ENCODE measurements at regions not wholly inside any gene's neighbourhood (a gene's known extent, or its start where the extent isn't known, plus 50 kb on each side); places are given as distances from the start of the nearest gene placed in this dataset.

- Histone ChIP-seq H3K4me3 (ENCODE audit: low read depth, low read length) (no peak overlapping the region), H3K27me3 (replicated peaks) (no peaks in the 10 kb centered on the region), H3K36me3 (replicated peaks) (no peaks in the 10 kb centered on the region), H3K27ac (no peak overlapping the region)
- no peak for DNase-seq
- TF ChIP-seq CTCF (IDR thresholded peaks at IDR 0.05; ENCODE audit: low read depth, low read length, missing control alignments) = no peak
- in situ Hi-C loops (cut with HindIII; ENCODE audit: low pct_ligation_motif_present, low sequenced_read_pairs) = no loop called here
These were observed 289.3 kb upstream of the PODXL start for GRCh38 chr7:131845573-131846314.

- no peak for TF ChIP-seq CTCF (IDR thresholded peaks at IDR 0.05; ENCODE audit: low read depth, low read length, missing control alignments)
- DNase-seq = no peak
- in situ Hi-C loops (cut with HindIII; ENCODE audit: low pct_ligation_motif_present, low sequenced_read_pairs) = no loop called here
- Histone ChIP-seq H3K4me3 (ENCODE audit: low read depth, low read length) (no peak overlapping the region), H3K27me3 (replicated peaks) (no peaks in the 10 kb centered on the region), H3K36me3 (replicated peaks) (no peaks in the 10 kb centered on the region), H3K27ac (no peak overlapping the region)
These were observed 287.9 kb upstream of the PODXL start for GRCh38 chr7:131844369-131844768.

- peak; percentile 12 for DNase-seq
- no peak overlapping the region for H3K4me3 ChIP-seq (ENCODE audit: low read depth, low read length)
- in situ Hi-C loops (cut with HindIII; ENCODE audit: low pct_ligation_motif_present, low sequenced_read_pairs) = no loop called here
- TF ChIP-seq CTCF (IDR thresholded peaks at IDR 0.05; ENCODE audit: low read depth, low read length, missing control alignments) = no peak
- H3K36me3 ChIP-seq (replicated peaks) = no peaks in the 10 kb centered on the region
- no peak overlapping the region for H3K27ac ChIP-seq
- H3K27me3 ChIP-seq (replicated peaks) = no peaks in the 10 kb centered on the region
These were observed 287.5 kb upstream of the PODXL start for GRCh38 chr7:131843898-131844331.

GRCh38 chr7:131839967-131840690, 283.7 kb upstream of the PODXL start:
- no peak for DNase-seq
- no peak overlapping the region for H3K27ac ChIP-seq
- in situ Hi-C loops (cut with HindIII; ENCODE audit: low pct_ligation_motif_present, low sequenced_read_pairs) = no loop called here
- no peaks in the 10 kb centered on the region for H3K36me3 ChIP-seq (replicated peaks)
- H3K4me3 ChIP-seq (ENCODE audit: low read depth, low read length) = no peak overlapping the region
- TF ChIP-seq CTCF (IDR thresholded peaks at IDR 0.05; ENCODE audit: low read depth, low read length, missing control alignments) = no peak
- H3K27me3 ChIP-seq (replicated peaks) = no peaks in the 10 kb centered on the region

GRCh38 chr7:131836733-131837132, 280.3 kb upstream of the PODXL start:
- no peak for DNase-seq
- Histone ChIP-seq H3K36me3 (replicated peaks) (no peaks in the 10 kb centered on the region), H3K27ac (no peak overlapping the region), H3K4me3 (ENCODE audit: low read depth, low read length) (no peak overlapping the region), H3K27me3 (replicated peaks) (no peaks in the 10 kb centered on the region)
- TF ChIP-seq CTCF (IDR thresholded peaks at IDR 0.05; ENCODE audit: low read depth, low read length, missing control alignments) = no peak
- in situ Hi-C loops (cut with HindIII; ENCODE audit: low pct_ligation_motif_present, low sequenced_read_pairs) = no loop called here
